ENCODE measurements at regions not wholly inside any gene's neighbourhood (a gene's known extent, or its start where the extent isn't known, plus 50 kb on each side); places are given as distances from the start of the nearest gene placed in this dataset.

DNA sequence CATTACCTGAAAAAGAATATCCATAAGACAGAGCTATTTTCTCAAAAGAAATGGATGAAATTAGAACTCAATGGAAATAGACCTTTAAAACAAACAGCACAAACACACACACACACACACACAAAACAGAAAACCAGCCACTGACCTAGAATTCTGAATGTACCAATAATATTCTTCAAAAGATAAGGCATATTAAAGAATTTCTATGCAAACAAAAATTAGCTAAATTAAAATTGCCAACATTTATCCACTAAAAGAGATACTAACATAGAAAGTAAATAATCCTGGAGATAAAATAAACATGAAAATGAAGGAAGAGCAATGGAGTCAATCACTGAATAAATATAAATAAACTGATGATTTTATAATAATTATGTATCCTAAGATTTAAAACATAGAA lies 431.2 kb downstream of the SH2D4B start:
- TF ChIP-seq CTCF (IDR thresholded peaks at IDR 0.05) (no peak), POLR2AphosphoS5 (IDR thresholded peaks at IDR 0.05) (no peak), POLR2A (IDR thresholded peaks at IDR 0.05) (no peak), EP300 (IDR thresholded peaks at IDR 0.05) (no peak)
